ENCODE measurements at regions not wholly inside any gene's neighbourhood (a gene's known extent, or its start where the extent isn't known, plus 50 kb on each side); places are given as distances from the start of the nearest gene placed in this dataset.

GRCh38 chr13:88103824-88104223, 432.7 kb downstream of the SLITRK5 start:
- DNase-seq: no peak

DNA sequence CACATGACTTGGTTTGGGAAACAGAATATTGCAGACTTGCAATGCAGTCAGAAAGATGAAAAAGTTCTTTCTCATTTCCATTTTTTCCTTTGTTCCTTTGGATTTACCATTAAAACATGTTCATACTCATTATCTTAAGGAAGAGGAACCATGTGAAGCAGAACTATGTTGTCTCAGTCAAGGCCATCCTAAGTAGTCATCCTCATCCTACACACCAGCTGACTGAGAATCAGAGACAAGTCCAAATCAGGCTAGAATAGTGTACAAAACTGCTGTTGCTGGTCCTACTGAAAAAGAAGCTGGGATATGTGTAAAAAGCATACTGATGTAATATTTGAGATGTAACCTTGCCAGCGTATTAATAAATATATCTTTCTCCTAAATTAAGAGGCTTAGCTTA, 433.4 kb downstream of the SLITRK5 start:
- DNase-seq: no peak

DNA sequence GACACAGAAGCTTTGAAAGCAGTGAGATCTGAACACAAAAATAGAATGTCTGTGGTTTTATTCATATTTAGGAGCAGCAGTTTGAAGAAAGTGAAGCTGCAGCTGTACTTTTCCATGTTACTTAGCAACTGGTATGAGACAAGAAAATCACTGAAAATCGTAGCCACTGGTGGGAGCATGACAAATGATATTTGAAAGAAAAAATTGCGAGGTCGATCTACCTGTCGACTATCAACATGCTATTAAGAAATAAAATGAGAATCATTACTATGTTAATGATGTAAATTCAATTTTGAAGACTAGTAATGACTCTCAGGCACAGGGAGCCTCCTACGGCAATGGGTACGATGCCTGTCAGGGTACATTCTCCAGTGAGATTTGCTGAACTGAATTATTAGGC, 436.4 kb downstream of the SLITRK5 start:
- DNase-seq: no peak

DNA sequence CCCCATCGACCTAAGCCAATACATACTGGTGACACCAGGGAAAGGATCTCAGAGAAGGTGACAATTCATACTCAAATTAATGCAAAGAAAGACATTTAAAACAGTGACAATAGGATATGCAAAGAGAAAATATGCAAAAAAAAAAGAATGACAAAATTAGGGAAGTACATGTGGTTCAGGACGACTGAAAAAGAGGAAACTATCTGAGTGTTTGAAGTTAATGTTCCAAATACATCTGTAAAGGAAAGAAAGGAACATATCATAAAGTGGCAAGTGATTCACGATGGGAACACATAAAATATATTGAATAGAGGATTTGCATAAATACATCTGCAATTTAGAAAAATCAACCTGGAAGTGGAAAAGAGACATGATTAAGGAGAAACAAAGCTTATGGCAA, 441.4 kb downstream of the SLITRK5 start:
- no peak for DNase-seq

DNA sequence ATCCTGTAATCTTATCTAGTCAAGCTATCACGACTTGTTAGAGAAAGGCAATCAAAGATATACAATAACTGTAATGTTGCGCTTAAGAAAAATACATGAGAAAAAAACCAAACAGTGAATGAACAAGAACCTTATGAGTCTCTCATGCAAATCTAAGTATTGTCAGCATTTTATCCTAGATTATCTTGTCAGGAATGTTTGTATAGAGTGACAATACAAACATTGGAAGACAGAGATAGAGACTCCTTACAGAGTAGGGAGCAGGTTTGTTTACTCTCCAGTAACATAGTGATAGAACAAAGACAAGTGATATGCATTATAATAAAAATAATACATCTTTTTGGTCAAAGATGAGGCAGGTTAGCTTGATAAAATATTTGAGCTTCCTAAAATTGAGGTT, 444.8 kb downstream of the SLITRK5 start:
- no peak for DNase-seq

DNA sequence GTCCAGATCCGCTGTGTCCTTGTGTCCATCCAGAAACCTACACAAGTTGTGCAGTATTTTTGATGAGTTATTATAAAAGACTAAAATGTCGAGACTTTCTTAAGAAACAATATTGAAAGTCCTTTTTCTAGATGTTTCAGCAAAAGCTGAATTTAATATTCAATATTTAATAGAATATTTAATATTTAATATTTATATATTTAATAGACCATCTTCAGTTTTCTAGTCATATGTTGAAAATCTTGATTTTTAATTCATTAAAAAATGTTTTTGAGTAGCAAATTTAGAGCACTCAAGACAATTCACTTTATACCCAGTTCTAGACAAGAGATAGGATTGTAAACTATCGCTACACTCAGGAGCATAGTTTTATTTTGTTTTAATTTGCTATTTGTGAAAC, 447.8 kb downstream of the SLITRK5 start:
- no peak for DNase-seq

- DNase-seq: no peak
These were observed 453.0 kb downstream of the SLITRK5 start for GRCh38 chr13:88124142-88124541.

DNA sequence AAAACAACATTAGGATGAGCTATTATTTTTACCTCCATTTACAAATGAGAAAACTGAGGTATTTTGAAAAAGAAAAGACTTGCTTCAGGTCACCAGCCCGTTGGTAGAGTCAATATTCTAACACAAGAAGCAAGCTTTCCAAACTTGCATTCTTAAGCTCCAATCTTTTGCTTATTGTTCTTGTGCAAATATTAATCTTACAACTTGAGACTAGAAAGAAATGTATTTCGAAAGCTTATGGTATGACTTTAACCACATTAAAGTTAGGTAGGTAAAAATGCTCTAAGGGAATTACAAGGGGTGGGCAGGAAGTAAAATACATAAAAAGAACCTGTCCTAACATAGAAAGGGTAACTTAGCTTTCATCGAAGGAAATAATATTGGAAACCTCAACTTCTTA, 453.9 kb downstream of the SLITRK5 start:
- no peak for DNase-seq

GRCh38 chr13:88136098-88136790, 465.1 kb downstream of the SLITRK5 start:
- DNase-seq: no peak

- no peak for DNase-seq
These were observed 471.5 kb downstream of the SLITRK5 start for GRCh38 chr13:88142653-88143052.

GRCh38 chr13:88144580-88144979, 473.4 kb downstream of the SLITRK5 start:
- DNase-seq: no peak

DNA sequence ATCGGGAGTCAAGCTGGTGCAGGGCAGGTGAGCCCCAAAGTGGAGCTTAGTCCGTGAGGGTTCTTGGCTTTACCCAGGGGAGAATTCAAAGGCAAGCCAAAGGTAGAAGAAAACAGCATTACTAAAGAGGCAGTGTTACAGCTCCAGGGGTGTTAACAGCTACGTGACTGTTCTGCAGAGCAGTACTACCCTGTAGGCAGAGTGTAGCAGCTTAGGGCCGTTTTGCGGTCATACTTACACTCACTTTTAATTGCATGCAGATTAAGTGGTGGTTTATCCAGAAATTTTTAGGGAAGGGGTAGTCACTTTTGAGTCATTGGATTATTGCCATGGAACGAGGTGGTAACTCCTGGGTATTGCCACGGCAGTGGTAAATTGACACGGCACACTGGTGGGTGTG, 482.2 kb downstream of the SLITRK5 start:
- DNase-seq: no peak

- no peak for DNase-seq
These were observed 482.8 kb downstream of the SLITRK5 start for GRCh38 chr13:88154001-88154400.

- DNase-seq: no peak
These were observed 491.0 kb downstream of the SLITRK5 start for GRCh38 chr13:88162076-88162702.

- no peak for DNase-seq
These were observed 505.1 kb downstream of the SLITRK5 start for GRCh38 chr13:88176231-88176630.

GRCh38 chr13:88183440-88183839, 512.3 kb downstream of the SLITRK5 start:
- DNase-seq: no peak

- DNase-seq: no peak
These were observed 517.8 kb downstream of the SLITRK5 start for GRCh38 chr13:88188986-88189385.

- DNase-seq: no peak
These were observed 518.6 kb downstream of the SLITRK5 start for GRCh38 chr13:88189728-88190127.

- DNase-seq: no peak
These were observed 524.9 kb downstream of the SLITRK5 start for GRCh38 chr13:88196106-88196505.

DNA sequence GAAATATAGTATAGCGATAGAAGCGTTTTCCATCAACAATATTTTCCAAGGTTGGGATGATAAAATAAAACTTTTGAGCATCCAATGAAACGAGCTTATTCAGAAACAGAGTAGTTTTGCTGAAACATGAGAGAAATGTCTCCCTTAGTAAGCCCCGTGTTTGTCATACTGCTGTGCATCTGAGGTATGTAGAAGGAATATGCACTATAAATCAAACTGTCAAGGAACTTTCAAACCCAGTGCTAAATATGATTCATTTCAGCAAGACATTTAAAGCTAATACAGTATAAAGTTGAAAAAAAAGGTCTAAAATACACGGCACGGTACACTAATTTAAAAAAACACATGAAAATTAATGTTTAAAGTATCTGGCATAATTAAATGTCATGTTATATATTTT, 546.2 kb downstream of the SLITRK5 start:
- no peak for DNase-seq

DNA sequence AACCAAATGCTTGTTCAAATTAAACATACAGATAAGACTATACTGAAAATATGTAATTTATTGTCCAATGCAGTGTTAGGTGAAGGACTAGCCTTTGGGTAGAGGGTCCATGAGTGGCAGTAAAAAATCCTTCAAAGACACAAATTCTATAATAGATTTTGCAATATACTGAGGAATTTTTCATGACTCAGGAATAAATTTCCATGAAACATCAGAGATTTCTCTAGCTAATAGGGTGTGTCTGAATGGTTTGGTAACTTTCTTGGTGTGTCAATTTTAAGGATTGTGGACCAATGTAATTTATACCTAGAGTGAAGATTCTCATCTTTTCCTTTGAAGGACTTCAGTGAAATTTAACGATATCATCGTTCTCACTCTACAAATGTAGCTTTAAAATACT, 546.7 kb downstream of the SLITRK5 start:
- no peak for DNase-seq

- no peak for DNase-seq
These were observed 552.8 kb downstream of the SLITRK5 start for GRCh38 chr13:88223958-88224357.

- DNase-seq: no peak
These were observed 564.3 kb downstream of the SLITRK5 start for GRCh38 chr13:88235441-88235840.

GRCh38 chr13:88246239-88246638, 575.1 kb downstream of the SLITRK5 start:
- no peak for DNase-seq

GRCh38 chr13:88248393-88248792, 577.2 kb downstream of the SLITRK5 start:
- DNase-seq: no peak

Measured in CD4-positive, alpha-beta T cell treated with Interleukin-21 for 1 hour (primary cell).